ENCODE measurements at regions not wholly inside any gene's neighbourhood (a gene's known extent, or its start where the extent isn't known, plus 50 kb on each side); places are given as distances from the start of the nearest gene placed in this dataset.

DNA sequence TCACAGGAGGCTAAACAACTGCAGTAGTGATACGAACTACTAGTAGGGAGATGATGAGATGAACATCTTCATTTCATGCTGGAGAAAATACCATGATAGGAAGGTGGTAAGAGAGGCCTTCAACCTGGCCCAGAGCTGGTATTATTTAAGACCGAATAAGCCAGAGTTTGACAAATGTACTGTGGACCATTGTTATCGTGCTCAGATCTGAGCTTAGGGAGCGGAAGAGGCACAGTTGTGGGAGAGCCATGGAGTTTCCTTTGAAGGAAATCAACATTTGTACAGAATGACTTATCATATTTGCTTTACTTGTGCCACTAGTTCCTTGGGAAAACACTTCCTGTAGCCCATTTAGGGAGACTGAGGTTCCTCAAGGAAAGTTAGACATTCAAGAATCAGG is 260.6 kb upstream of the TNP1 start:
- no CpG with 5 or more reads among the region's 4 CpGs for whole genome bisulfite sequencing, 2 donors (ENCODE audit: extremely low coverage in 2 of 2, insufficient read length in 2 of 2, insufficient replicate concordance in 1 of 2)
- H3K9ac ChIP-seq (ENCODE audit: low read depth, low read length, poor library complexity): no peak overlapping the region
- H3K9me3 ChIP-seq (replicated peaks in 1 of 2; ENCODE audit: control insufficient read depth in 2 of 2, insufficient read depth in 1 of 2, low read depth in 1 of 2, low read length in 2 of 2): no peaks in the 10 kb centered on the region
- DNase-seq (ENCODE audit: low spot score): no peak
- H2AK5ac ChIP-seq (ENCODE audit: low read depth, low read length): no peak overlapping the region
- no peaks in the 10 kb centered on the region for H3K79me1 ChIP-seq (ENCODE audit: low read depth, low read length)
- no peak overlapping the region for H3K23ac ChIP-seq (ENCODE audit: low read depth, low read length, poor library complexity)
- no peak overlapping the region for H3K4ac ChIP-seq (ENCODE audit: low read length)
- no peak overlapping the region for H2BK15ac ChIP-seq (ENCODE audit: low read length)
- H4K8ac ChIP-seq (ENCODE audit: low read depth, low read length): no peak overlapping the region
- H3K27ac ChIP-seq (replicated peaks; ENCODE audit: low read length): no peak overlapping the region
- no peaks in the 10 kb centered on the region for H3K27me3 ChIP-seq (ENCODE audit: control insufficient read depth in 3 of 3, insufficient read depth in 3 of 3, low read depth in 1 of 3, low read length in 3 of 3)
- H3K4me2 ChIP-seq (ENCODE audit: insufficient read depth, low read length, poor library complexity, severe bottlenecking): no peak overlapping the region
- no peak overlapping the region for H3K14ac ChIP-seq (ENCODE audit: low read length)
- no peaks in the 10 kb centered on the region for H3K36me3 ChIP-seq (replicated peaks in 1 of 2; ENCODE audit: control insufficient read depth in 2 of 2, insufficient read depth in 2 of 2, low read length in 2 of 2)
- H3K4me3 ChIP-seq (ENCODE audit: low read length in 2 of 2): no peak overlapping the region
- H2BK5ac ChIP-seq (ENCODE audit: low read length): no peak overlapping the region
- H2BK120ac ChIP-seq (ENCODE audit: low read depth, low read length): no peak overlapping the region
- no peak overlapping the region for H3K18ac ChIP-seq (ENCODE audit: low read length)
- no peak overlapping the region for H2AFZ ChIP-seq (ENCODE audit: low read length)
- no peak overlapping the region for H2BK12ac ChIP-seq (ENCODE audit: low read length)
- no peak overlapping the region for H4K91ac ChIP-seq (ENCODE audit: low read depth, low read length, poor library complexity)
- peaks cover 0 to 2% of the 10 kb centered on the region in 2 donors for H3K4me1 ChIP-seq (ENCODE audit: control insufficient read depth in 2 of 2, insufficient read depth in 1 of 2, low read depth in 1 of 2, low read length in 2 of 2)

DNA sequence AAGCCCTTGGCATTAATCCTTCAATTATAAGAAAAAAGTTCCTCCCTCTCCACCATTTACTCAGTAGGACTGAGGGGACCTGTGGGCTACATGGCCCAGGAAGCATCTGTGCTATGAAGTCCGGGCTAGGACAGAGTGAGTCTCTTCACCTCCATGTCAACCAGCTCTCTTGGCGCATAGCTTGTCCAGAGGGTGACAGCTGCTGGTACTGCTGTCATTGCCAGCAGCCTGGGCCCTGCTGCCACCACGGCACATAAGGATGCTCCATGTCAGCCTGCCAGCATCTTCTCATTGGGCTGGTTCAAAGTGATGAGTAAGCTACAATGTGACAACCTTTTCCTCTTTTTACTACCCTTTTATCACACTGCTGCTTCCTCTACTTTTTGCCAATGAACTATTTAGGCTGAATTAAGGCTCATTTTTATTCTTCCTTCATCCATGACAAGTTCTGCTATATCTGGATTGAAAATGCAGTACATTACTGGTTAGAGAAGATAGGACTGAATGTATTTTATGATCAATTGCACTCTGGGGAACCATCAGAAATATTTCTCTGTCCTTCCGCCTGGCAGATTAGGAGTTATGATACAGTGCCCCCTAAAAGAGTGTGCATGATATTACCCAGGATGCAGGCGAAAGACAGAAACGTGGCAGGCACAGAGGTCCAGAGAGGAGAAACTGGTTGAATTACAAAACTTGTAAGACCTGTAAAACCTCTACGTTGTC is 258.9 kb upstream of the TNP1 start:
- H2AK5ac ChIP-seq (ENCODE audit: low read depth, low read length): no peak overlapping the region

DNA sequence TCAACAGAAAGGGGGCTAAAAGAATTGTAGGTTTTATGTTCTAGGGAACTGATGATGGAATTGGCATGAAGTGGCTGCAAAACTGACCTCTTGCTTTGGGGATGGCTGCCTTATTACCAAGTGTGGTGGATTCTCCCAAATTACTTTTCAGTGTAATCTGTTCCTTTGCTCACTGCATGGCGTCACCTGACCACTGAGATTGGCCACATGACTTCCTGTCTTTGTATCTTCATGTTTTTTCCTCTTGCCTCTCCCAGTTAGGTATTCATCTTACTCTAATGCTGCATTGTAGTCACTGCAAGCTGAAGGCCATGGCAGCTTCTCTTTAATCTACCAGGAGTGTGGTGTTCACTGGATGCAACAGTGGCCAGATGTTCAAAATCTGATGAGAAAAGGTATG is 257.7 kb upstream of the TNP1 start:
- no peak overlapping the region for H2BK15ac ChIP-seq (ENCODE audit: low read length)

More for the DNA sequence above, 258.9 kb upstream of the TNP1 start:
- Histone ChIP-seq H3K23ac (ENCODE audit: low read depth, low read length, poor library complexity) (no peak overlapping the region), H3K14ac (ENCODE audit: low read length) (no peak overlapping the region), H2BK120ac (ENCODE audit: low read depth, low read length) (no peak overlapping the region), H3K9me3 (replicated peaks in 1 of 2; ENCODE audit: control insufficient read depth in 2 of 2, insufficient read depth in 1 of 2, low read depth in 1 of 2, low read length in 2 of 2) (no peaks in the 10 kb centered on the region), H3K79me1 (ENCODE audit: low read depth, low read length) (no peaks in the 10 kb centered on the region), H3K18ac (ENCODE audit: low read length) (peak overlapping the region; percentile 51), H2BK12ac (ENCODE audit: low read length) (no peak overlapping the region), H3K36me3 (replicated peaks in 1 of 2; ENCODE audit: control insufficient read depth in 2 of 2, insufficient read depth in 2 of 2, low read length in 2 of 2) (no peaks in the 10 kb centered on the region), H2BK5ac (ENCODE audit: low read length) (no peak overlapping the region), H3K9ac (ENCODE audit: low read depth, low read length, poor library complexity) (no peak overlapping the region), H3K4me2 (ENCODE audit: insufficient read depth, low read length, poor library complexity, severe bottlenecking) (no peak overlapping the region), H3K4me3 (ENCODE audit: low read length in 2 of 2) (no peak overlapping the region), H4K91ac (ENCODE audit: low read depth, low read length, poor library complexity) (peak overlapping the region; percentile 68), H3K4ac (ENCODE audit: low read length) (no peak overlapping the region), H3K27ac (replicated peaks; ENCODE audit: low read length) (no peak overlapping the region), H2AFZ (ENCODE audit: low read length) (no peak overlapping the region), H4K8ac (ENCODE audit: low read depth, low read length) (no peak overlapping the region), H3K27me3 (ENCODE audit: control insufficient read depth in 3 of 3, insufficient read depth in 3 of 3, low read depth in 1 of 3, low read length in 3 of 3) (no peaks in the 10 kb centered on the region), H2BK15ac (ENCODE audit: low read length) (no peak overlapping the region), H3K4me1 (ENCODE audit: control insufficient read depth in 2 of 2, insufficient read depth in 1 of 2, low read depth in 1 of 2, low read length in 2 of 2) (peaks cover 0 to 6% of the 10 kb centered on the region in 2 donors)
- no peak for DNase-seq (ENCODE audit: low spot score)
- no CpG with 5 or more reads among the region's 7 CpGs for WGBS, 2 donors (ENCODE audit: extremely low coverage in 2 of 2, insufficient read length in 2 of 2, insufficient replicate concordance in 1 of 2)

DNA sequence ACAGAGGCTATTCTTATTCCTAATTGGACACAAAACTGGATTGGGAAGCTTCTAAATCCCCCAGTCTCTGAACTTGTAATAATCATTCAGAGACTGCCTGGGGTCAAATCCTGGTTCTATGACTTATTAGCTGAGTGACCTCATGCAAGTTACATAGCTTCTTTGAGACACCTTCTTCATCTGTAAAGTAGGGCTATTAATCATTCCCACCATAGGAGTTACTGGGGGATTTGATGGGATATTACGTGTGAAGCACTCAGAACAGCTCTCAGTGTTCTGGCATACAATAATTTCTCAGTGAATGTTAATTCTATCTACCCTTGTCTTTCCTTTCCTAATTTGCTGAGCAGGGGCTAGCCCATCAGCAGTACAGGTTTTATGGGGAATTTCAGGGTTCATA is 256.7 kb upstream of the TNP1 start:
- H3K9me3 ChIP-seq (replicated peaks in 1 of 2; ENCODE audit: control insufficient read depth in 2 of 2, insufficient read depth in 1 of 2, low read depth in 1 of 2, low read length in 2 of 2): no peaks in the 10 kb centered on the region
- H3K36me3 ChIP-seq (replicated peaks in 1 of 2; ENCODE audit: control insufficient read depth in 2 of 2, insufficient read depth in 2 of 2, low read length in 2 of 2): no peaks in the 10 kb centered on the region
- H3K18ac ChIP-seq (ENCODE audit: low read length): no peak overlapping the region
- H4K91ac ChIP-seq (ENCODE audit: low read depth, low read length, poor library complexity): no peak overlapping the region
- H3K23ac ChIP-seq (ENCODE audit: low read depth, low read length, poor library complexity): no peak overlapping the region
- H3K79me1 ChIP-seq (ENCODE audit: low read depth, low read length): no peaks in the 10 kb centered on the region
- no peak overlapping the region for H3K9ac ChIP-seq (ENCODE audit: low read depth, low read length, poor library complexity)
- H3K4me3 ChIP-seq (ENCODE audit: low read length in 2 of 2): no peak overlapping the region
- H2AFZ ChIP-seq (ENCODE audit: low read length): peak overlapping the region; percentile 18
- no peaks in the 10 kb centered on the region for H3K27me3 ChIP-seq (ENCODE audit: control insufficient read depth in 3 of 3, insufficient read depth in 3 of 3, low read depth in 1 of 3, low read length in 3 of 3)
- no peak overlapping the region for H3K27ac ChIP-seq (replicated peaks; ENCODE audit: low read length)
- H3K4me1 ChIP-seq (ENCODE audit: control insufficient read depth in 2 of 2, insufficient read depth in 1 of 2, low read depth in 1 of 2, low read length in 2 of 2): peaks cover 0 to 4% of the 10 kb centered on the region in 2 donors
- no peak overlapping the region for H2BK120ac ChIP-seq (ENCODE audit: low read depth, low read length)
- no peak overlapping the region for H3K4ac ChIP-seq (ENCODE audit: low read length)
- H2BK5ac ChIP-seq (ENCODE audit: low read length): no peak overlapping the region
- no peak overlapping the region for H2AK5ac ChIP-seq (ENCODE audit: low read depth, low read length)
- H3K4me2 ChIP-seq (ENCODE audit: insufficient read depth, low read length, poor library complexity, severe bottlenecking): no peak overlapping the region
- no peak overlapping the region for H2BK15ac ChIP-seq (ENCODE audit: low read length)
- DNase-seq (ENCODE audit: low spot score): no peak
- no peak overlapping the region for H4K8ac ChIP-seq (ENCODE audit: low read depth, low read length)
- WGBS, 2 donors (ENCODE audit: extremely low coverage in 2 of 2, insufficient read length in 2 of 2, insufficient replicate concordance in 1 of 2): no CpG with 5 or more reads among the region's 1 CpG
- H3K14ac ChIP-seq (ENCODE audit: low read length): no peak overlapping the region
- no peak overlapping the region for H2BK12ac ChIP-seq (ENCODE audit: low read length)

More for the DNA sequence above, 257.7 kb upstream of the TNP1 start:
- peaks cover 0 to 4% of the 10 kb centered on the region in 2 donors for H3K4me1 ChIP-seq (ENCODE audit: control insufficient read depth in 2 of 2, insufficient read depth in 1 of 2, low read depth in 1 of 2, low read length in 2 of 2)
- H3K4me3 ChIP-seq (ENCODE audit: low read length in 2 of 2): no peak overlapping the region
- H3K27ac ChIP-seq (replicated peaks; ENCODE audit: low read length): no peak overlapping the region
- no CpG with 5 or more reads among the region's 1 CpG for WGBS, 2 donors (ENCODE audit: extremely low coverage in 2 of 2, insufficient read length in 2 of 2, insufficient replicate concordance in 1 of 2)
- H3K36me3 ChIP-seq (replicated peaks in 1 of 2; ENCODE audit: control insufficient read depth in 2 of 2, insufficient read depth in 2 of 2, low read length in 2 of 2): no peaks in the 10 kb centered on the region
- no peak overlapping the region for H4K91ac ChIP-seq (ENCODE audit: low read depth, low read length, poor library complexity)
- DNase-seq (ENCODE audit: low spot score): no peak
- no peak overlapping the region for H2BK5ac ChIP-seq (ENCODE audit: low read length)
- no peak overlapping the region for H2BK12ac ChIP-seq (ENCODE audit: low read length)
- no peak overlapping the region for H4K8ac ChIP-seq (ENCODE audit: low read depth, low read length)
- no peaks in the 10 kb centered on the region for H3K9me3 ChIP-seq (replicated peaks in 1 of 2; ENCODE audit: control insufficient read depth in 2 of 2, insufficient read depth in 1 of 2, low read depth in 1 of 2, low read length in 2 of 2)
- no peak overlapping the region for H3K9ac ChIP-seq (ENCODE audit: low read depth, low read length, poor library complexity)
- H3K23ac ChIP-seq (ENCODE audit: low read depth, low read length, poor library complexity): no peak overlapping the region
- H3K4me2 ChIP-seq (ENCODE audit: insufficient read depth, low read length, poor library complexity, severe bottlenecking): no peak overlapping the region
- peak overlapping the region; percentile 64 for H2AFZ ChIP-seq (ENCODE audit: low read length)
- no peak overlapping the region for H2BK120ac ChIP-seq (ENCODE audit: low read depth, low read length)
- H2AK5ac ChIP-seq (ENCODE audit: low read depth, low read length): no peak overlapping the region
- no peaks in the 10 kb centered on the region for H3K79me1 ChIP-seq (ENCODE audit: low read depth, low read length)
- H3K27me3 ChIP-seq (ENCODE audit: control insufficient read depth in 3 of 3, insufficient read depth in 3 of 3, low read depth in 1 of 3, low read length in 3 of 3): no peaks in the 10 kb centered on the region
- H3K14ac ChIP-seq (ENCODE audit: low read length): no peak overlapping the region
- H3K18ac ChIP-seq (ENCODE audit: low read length): no peak overlapping the region
- no peak overlapping the region for H3K4ac ChIP-seq (ENCODE audit: low read length)

Data from neuronal stem cell (in vitro differentiated cells).